ENCODE measurements at regions not wholly inside any gene's neighbourhood (a gene's known extent, or its start where the extent isn't known, plus 50 kb on each side); places are given as distances from the start of the nearest gene placed in this dataset.

GRCh38 chr10:130519791-130520190 is 383.6 kb downstream of the GLRX3 start:
- no peak for DNase-seq

- DNase-seq: no peak
These were observed 395.1 kb downstream of the GLRX3 start for GRCh38 chr10:130531312-130531711.

- no peak for DNase-seq
These were observed 404.9 kb downstream of the GLRX3 start for GRCh38 chr10:130541090-130541489.

GRCh38 chr10:130542761-130543160 is 406.6 kb downstream of the GLRX3 start:
- no peak for DNase-seq

GRCh38 chr10:130543794-130544193 is 407.6 kb downstream of the GLRX3 start:
- DNase-seq: no peak

GRCh38 chr10:130545122-130545521 is 408.9 kb downstream of the GLRX3 start:
- DNase-seq: no peak

- DNase-seq: no peak
These were observed 409.5 kb downstream of the GLRX3 start for GRCh38 chr10:130545697-130546096.

GRCh38 chr10:130546841-130547240 is 410.6 kb downstream of the GLRX3 start:
- no peak for DNase-seq

- DNase-seq: no peak
These were observed 411.2 kb downstream of the GLRX3 start for GRCh38 chr10:130547368-130547767.

- no peak for DNase-seq
These were observed 414.9 kb downstream of the GLRX3 start for GRCh38 chr10:130550952-130551674.

- no peak for DNase-seq
These were observed 415.5 kb downstream of the GLRX3 start for GRCh38 chr10:130551676-130552075.

- no peak for DNase-seq
These were observed 417.6 kb downstream of the GLRX3 start for GRCh38 chr10:130553826-130554225.

- DNase-seq: no peak
These were observed 418.7 kb downstream of the GLRX3 start for GRCh38 chr10:130554701-130555410.

GRCh38 chr10:130555411-130555750 is 419.2 kb downstream of the GLRX3 start:
- no peak for DNase-seq

GRCh38 chr10:130557181-130557845 is 421.1 kb downstream of the GLRX3 start:
- no peak for DNase-seq

- no peak for DNase-seq
These were observed 422.8 kb downstream of the GLRX3 start for GRCh38 chr10:130558746-130559546.

GRCh38 chr10:130559547-130559880 is 423.3 kb downstream of the GLRX3 start:
- DNase-seq: no peak

- no peak for DNase-seq
These were observed 423.9 kb downstream of the GLRX3 start for GRCh38 chr10:130560116-130560515.

- no peak for DNase-seq
These were observed 424.4 kb downstream of the GLRX3 start for GRCh38 chr10:130560573-130560972.

- no peak for DNase-seq
These were observed 425.5 kb downstream of the GLRX3 start for GRCh38 chr10:130561681-130562080.

- no peak for DNase-seq
These were observed 430.8 kb downstream of the GLRX3 start for GRCh38 chr10:130567011-130567410.

GRCh38 chr10:130567436-130567835 is 431.2 kb downstream of the GLRX3 start:
- no peak for DNase-seq

- no peak for DNase-seq
These were observed 432.1 kb downstream of the GLRX3 start for GRCh38 chr10:130568246-130568645.
